CD4-positive, alpha-beta T cell treated with Interleukin-15 for 4 hours (primary cell): ENCODE measurements at regions not wholly inside any gene's neighbourhood (a gene's known extent, or its start where the extent isn't known, plus 50 kb on each side); places are given as distances from the start of the nearest gene placed in this dataset.
A peak's percentile ranks its signal among the peaks of the same experiment; 100 is the strongest.
"Not testable (repeated sequence)": the region's sequence is repeated elsewhere in the genome, so short reads cannot be mapped to it uniquely, and the experiment has no call there.

Experiments
- DNase-seq: peaks from one replicate; pipeline ENCODE4 v3.0.0-alpha.2; 2020; ENCODE audit warnings: low spot score

DNA sequence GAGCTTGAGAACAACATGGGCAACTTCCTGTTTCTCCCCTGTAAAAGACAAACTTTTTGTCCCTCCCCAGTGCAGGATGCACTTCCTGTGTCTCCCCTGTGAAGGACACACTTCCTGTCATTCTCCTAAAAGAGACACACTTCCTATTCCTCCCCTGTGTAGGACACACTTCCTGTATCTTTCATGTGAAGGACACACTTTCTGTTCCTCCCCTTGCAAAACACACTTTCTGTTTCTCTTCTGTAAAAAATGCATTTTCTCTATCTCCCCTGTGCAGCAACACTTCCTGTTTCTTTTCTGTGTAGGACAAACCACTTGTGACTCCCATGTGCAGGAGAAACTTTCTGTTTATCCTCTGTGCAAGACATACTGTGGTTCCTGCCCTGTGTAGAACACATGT lies 488.6 kb upstream of the USP9Y start:
- DNase-seq = no peak

DNA sequence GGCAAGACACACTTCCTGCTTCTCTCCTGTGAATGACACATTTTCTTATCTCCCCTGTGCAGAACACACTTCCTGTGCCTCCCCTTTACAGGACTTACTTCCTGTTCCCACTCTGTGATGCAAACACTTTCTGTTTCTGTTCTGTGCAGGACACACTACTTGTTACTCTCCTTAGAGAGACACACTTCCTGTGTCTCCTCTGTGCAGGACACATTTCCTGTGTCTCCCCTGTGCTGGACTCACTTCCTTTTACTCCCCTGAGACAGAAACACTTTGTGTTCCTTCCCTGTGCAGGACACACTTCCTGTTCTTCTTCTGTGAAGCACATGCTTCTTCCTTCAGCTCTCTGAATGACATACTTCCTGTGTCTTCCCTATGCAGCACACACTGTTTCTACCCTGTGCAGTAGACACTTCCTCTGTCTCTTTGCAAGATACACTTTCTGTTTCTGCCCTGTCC lies 485.4 kb upstream of the USP9Y start:
- DNase-seq = peak; percentile 0

- DNase-seq = no peak
Observed at GRCh38 chrY:12230921-12231320, 470.1 kb upstream of the USP9Y start.

DNA sequence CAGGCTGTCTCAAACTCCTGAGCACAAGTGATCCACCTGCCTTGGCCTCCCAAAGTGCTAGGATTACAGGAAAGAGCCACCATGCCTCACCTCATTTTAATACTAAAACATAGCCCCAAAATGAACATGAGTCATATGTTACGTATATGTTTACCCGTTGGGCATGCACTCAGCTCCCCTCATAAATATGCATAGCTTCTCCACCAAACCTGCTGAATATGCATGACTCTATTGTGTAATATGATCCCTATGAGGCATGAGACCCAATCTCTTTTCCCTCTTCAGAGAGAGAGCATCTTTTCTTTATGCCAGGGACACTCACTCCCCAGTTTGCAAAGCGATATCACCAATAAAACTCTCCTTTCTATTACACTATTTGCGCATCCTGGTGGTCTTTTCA lies 464.6 kb upstream of the USP9Y start:
- no peak for DNase-seq

DNA sequence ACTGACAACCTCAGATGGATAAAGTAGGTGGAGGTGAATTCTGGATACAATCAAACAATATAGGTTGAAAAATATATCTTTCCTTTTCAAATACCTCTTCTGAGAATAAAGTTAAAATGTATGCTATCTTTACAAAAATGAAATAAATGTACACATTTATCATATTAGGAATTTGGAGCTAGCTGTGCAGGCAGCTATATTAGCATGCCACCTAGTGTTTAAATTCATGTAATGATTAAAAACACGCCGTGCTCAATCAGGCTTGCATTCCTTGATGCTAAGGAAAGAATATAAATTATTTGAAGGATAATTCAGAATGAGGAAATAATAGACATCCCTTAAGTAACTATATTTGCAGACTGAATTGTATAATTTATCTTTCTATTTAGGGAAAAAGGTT lies 460.7 kb upstream of the USP9Y start:
- DNase-seq = not testable (repeated sequence)

GRCh38 chrY:12244146-12244545 lies 456.9 kb upstream of the USP9Y start:
- DNase-seq = no peak

GRCh38 chrY:12253756-12254155 lies 447.3 kb upstream of the USP9Y start:
- no peak for DNase-seq

- DNase-seq = no peak
Observed at GRCh38 chrY:12271162-12271561, 429.9 kb upstream of the USP9Y start.

DNA sequence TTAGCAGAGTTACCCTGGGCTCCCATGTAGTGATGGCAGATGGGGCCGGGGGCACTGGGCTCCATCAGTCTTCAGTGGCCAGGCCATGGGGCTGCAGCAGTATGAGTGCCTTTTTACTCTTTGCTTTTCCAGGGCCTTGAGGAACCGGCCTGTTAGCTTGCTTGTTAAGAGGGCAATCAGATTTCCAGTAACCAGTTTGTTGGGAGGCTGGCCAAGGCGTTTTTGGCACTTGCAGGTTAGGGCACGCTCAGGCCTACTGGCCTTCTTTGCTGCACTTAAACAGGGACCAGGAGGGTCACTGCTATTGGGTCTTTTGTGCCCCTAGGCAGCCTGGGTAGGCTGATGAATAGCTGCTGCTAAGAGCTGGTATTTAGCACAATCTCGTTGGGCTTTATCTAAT lies 415.4 kb upstream of the USP9Y start:
- no peak for DNase-seq

DNA sequence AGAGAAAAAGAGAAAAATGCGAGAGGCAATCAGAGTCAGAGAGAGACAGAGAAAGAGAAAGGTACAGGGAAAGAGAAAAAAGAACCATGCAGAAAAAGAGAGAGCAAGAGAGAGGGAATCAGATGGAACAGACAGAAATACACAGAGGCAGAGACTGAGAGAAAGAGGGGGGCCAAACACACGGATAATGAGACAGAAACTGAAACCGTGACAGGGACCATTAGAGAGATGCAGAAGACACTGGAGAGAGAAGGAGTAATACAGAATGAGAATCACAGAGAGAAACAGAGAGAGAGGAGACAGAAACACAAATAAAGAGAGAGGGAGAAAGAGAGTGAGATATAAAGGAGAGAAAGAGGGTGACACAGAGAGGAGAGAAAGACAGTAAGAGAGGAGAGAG lies 412.1 kb upstream of the USP9Y start:
- DNase-seq = no peak

DNA sequence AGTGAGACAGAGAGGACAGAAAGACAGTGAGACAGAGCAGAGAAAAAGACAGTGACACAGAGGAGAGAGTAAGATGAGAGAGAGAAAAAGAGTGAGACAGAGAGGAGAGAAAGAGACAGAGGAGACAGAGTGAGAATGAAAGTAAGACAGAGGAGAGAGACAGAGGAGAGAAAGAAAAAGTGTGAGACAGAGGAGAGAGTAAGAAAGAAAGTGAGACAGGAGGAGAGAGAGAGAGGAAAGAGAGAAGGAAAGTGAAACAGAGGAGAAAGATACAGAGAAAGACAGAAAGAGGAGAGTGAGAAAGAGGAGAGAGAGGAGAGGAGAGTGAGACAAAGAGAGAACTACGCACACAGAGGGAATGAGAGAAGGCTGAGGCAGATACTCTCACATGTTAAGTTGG lies 411.6 kb upstream of the USP9Y start:
- no peak for DNase-seq

DNA sequence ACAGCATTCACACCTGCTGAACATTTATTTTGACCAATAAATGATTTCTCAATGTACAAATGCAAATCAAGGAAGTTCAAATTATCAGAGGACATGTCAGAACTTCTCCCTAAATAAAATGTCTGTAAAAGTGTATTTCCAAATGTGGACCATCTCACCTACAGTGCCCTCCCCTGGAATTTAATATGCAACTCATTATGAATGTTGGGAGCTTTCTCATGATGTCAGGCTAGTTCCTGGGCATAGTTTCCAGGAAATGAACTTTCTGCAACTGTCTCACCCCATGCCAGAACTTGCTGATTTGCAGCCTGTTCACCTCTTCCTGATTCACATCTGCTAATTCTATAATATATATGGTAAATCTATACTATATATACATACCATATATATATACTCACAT lies 408.5 kb upstream of the USP9Y start:
- no peak for DNase-seq

DNA sequence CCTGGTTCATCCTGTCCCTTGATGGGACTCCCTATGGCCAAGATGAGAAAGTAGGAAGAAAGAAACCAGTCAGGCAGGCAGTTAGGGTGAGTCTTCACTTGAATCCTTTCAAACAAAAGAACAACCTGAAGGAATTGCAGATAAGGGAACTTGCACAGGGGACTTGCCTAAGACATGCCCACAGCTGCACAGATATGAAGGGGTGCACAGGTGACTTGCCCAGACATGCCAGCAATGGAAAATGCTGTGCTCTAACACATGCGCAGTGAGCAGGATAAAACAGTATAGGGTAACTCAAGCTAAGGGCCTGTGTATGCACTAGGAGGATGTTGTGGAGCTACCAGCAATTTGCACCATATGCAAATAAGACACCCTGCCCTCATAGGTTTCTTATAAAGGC lies 404.6 kb upstream of the USP9Y start:
- no peak for DNase-seq

DNA sequence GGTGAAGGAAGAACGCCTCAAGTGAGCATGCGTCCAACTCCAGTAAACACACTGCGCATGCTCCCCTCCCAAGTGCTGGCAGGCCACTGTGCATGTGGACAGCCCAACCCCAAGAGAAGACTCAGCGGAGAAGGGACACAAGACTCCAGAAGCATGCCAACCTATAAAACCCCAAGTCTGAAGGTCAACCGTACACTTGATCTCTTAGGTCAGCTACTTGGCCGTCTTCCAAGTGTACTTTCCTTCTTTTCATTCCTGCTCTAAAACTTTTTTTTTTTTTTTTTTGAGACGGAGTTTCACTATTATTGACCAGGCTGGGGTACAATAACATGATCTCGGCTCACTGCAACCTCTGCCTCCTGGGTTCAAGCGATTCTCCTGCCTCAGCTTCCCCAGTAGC lies 401.2 kb upstream of the USP9Y start:
- not testable (repeated sequence) for DNase-seq

GRCh38 chrY:12303464-12303863 lies 397.6 kb upstream of the USP9Y start:
- DNase-seq = peak; percentile 4

DNA sequence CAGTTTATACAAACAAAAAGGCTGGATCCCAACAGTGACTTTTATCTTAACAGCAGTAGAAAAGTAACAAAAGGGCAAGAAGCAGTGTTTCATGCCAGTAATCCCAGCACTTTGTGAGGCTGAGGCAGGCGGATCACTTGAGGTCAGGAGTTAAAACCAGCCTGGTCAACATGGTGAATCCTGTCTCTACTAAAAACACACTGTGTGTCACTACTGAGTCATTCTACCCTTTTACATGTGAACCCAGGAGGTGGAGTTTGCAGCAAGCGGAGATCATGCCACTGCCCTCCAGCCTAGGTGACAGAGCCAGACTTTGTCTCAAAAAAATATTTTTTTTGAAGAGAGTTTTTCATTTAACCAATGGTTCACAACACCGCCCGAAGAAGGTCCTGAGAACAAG lies 395.6 kb upstream of the USP9Y start:
- DNase-seq = no peak

GRCh38 chrY:12309212-12309611 lies 391.8 kb upstream of the USP9Y start:
- peak; percentile 33 for DNase-seq

DNA sequence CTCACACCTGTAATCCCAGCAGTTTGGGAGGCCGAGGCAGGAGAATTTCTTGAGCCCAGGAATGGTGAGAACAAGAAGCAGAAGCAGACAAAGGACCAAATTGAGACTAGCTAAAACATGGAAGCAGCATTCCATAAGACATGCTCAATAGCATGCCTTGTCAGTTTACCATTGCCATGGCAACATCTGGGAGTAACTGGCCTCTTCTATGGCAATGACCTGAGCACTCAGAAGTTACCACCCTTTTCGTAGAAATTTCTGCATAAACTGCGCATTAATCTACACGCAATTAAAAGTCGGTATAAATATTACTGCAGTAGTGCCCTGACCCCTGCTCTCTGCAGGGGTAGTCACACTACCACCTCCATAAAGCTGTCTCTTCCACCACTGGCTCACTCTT lies 390.2 kb upstream of the USP9Y start:
- no peak for DNase-seq

- no peak for DNase-seq
Observed at GRCh38 chrY:12327751-12328150, 373.3 kb upstream of the USP9Y start.

GRCh38 chrY:12331917-12332316 lies 369.1 kb upstream of the USP9Y start:
- DNase-seq = not testable (repeated sequence)

DNA sequence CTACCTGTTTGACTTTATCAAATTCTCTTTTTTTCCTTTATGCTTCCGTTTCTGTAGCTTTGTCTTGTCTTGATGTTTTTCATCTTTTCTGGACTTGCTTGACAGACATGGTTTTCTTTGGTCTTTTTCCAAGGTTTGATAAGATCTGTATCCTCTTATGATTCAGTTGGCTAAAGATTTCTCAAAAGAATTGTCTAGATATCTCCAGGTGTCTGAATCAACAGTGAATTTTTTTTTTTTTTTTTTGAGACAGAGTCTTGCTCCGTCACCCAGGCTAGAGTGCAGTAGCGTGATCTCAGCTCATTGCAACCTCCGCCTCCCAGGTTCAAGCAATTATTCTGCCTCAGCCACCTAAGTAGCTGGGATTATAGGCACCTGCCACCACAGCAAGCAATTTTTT lies 357.8 kb upstream of the USP9Y start:
- no peak for DNase-seq

DNA sequence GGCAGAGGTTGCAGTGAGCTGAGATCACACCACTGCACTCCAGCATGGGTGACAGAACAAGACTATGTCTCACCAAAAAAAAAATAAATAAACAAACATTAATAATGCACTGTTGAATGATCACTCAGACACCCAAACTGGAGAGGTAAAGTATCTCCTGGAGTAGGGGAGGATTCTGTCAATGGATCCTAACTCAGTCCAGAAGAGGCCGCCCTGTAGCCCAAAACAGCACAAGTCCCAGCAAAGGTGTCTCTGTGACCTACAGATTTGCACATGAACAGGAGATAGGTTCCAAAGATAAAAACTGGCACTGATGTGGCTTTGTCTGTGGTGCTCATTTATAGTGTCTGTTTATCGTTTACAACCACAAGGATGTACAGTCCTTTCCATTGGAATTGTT lies 352.9 kb upstream of the USP9Y start:
- DNase-seq = no peak

DNA sequence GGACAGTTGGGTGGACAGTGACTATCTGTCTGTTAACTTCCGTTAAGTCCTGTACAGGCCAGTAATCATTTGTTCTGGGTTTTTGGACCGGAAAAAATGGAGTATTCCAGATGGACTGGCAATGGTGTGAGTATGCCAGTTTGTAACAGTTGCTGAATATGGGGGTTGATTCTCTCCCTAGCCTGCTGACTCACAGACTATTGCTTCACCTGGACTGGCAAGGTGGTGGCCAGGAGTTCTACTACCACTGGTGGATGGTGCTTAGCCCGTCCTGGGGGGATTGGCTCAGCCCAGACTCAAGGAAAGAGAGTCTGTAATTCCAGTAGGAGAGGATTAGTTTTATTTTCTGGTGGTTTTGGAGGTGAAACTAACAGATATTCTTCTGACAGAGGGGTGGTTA lies 343.8 kb upstream of the USP9Y start:
- DNase-seq = no peak

DNA sequence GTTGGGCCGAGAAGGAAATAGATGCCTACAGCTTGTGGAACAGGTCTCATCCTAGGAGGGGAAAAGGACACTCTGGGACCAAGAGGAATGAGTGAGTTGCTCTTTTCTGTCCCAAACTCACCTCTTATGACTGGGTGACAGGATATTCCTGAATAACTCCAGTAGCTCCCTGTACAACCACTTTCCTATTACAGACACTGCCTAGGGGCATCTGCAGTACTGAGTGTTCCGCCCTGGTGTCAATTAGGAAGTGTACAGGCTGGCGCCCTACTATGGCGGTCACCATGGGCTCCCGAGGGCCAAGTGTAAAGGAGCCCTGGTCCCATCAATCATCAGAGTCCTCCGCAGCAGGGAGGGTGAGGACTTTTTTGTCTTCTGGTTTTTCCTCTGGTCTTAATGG lies 343.4 kb upstream of the USP9Y start:
- no peak for DNase-seq

DNA sequence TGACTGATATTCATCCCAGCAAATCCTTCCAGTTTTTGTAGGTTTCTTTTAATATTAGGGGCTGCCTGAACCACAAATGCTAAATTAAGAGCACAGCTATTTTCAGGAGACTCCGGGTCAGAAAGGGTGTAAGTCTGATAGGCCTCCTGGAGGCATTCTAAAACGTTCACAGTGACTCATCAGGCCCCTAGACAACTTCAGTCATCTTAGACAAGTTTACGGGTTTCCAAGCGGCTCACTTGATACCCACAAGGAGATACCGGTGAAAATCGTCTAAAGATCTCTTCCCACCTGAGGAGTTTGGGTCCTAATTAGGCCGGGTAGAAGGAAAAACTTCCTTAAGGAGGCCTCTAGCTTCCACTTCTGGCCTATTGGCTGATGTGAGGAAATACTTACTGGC lies 342.7 kb upstream of the USP9Y start:
- DNase-seq = no peak
